ENCODE measurements at regions not wholly inside any gene's neighbourhood (a gene's known extent, or its start where the extent isn't known, plus 50 kb on each side); places are given as distances from the start of the nearest gene placed in this dataset.
"Not testable (repeated sequence)": the region's sequence is repeated elsewhere in the genome, so short reads cannot be mapped to it uniquely, and the experiment has no call there.

- H3K27ac ChIP-seq (ENCODE audit: low read length); H3K9me2 ChIP-seq (replicated peaks; ENCODE audit: insufficient read depth, low read length); H3K79me2 ChIP-seq (ENCODE audit: low read length); H4K20me1 ChIP-seq (ENCODE audit: insufficient read depth, low read depth, low read length); H3K27me3 ChIP-seq (ENCODE audit: low read length); H3K9me3 ChIP-seq (ENCODE audit: low read length); H3K9ac ChIP-seq (ENCODE audit: low read length); H3K4me2 ChIP-seq (ENCODE audit: low read depth, low read length, poor library complexity, severe bottlenecking); H2AFZ ChIP-seq (ENCODE audit: low read length); H3K36me3 ChIP-seq (ENCODE audit: insufficient read depth, low read length); H3K4me3 ChIP-seq (ENCODE audit: low read length); H3K4me1 ChIP-seq (ENCODE audit: low read length); DNase-seq: not testable (repeated sequence)
Measured at GRCh38 chr3:48101301-48101650, 85.1 kb upstream of the MAP4 start.

- no peaks in the 10 kb centered on the region for H4K20me1 ChIP-seq (ENCODE audit: insufficient read depth, low read depth, low read length)
- H3K4me2 ChIP-seq (ENCODE audit: low read depth, low read length, poor library complexity, severe bottlenecking) = no peak overlapping the region
- no peak overlapping the region for H3K27ac ChIP-seq (ENCODE audit: low read length)
- H3K9me3 ChIP-seq (ENCODE audit: low read length) = no peaks in the 10 kb centered on the region
- no peak overlapping the region for H3K4me3 ChIP-seq (ENCODE audit: low read length)
- H3K9ac ChIP-seq (ENCODE audit: low read length) = no peak overlapping the region
- H2AFZ ChIP-seq (ENCODE audit: low read length) = no peak overlapping the region
- H3K27me3 ChIP-seq (ENCODE audit: low read length) = no peaks in the 10 kb centered on the region
- H3K9me2 ChIP-seq (replicated peaks; ENCODE audit: insufficient read depth, low read length) = no peaks in the 10 kb centered on the region
- peaks cover 11% of the 10 kb centered on the region for H3K4me1 ChIP-seq (ENCODE audit: low read length)
- H3K79me2 ChIP-seq (ENCODE audit: low read length) = peaks cover 14% of the 10 kb centered on the region
- no peaks in the 10 kb centered on the region for H3K36me3 ChIP-seq (ENCODE audit: insufficient read depth, low read length)
- DNase-seq = no peak
Measured at GRCh38 chr3:48092270-48092669, 76.1 kb upstream of the MAP4 start.

DNA sequence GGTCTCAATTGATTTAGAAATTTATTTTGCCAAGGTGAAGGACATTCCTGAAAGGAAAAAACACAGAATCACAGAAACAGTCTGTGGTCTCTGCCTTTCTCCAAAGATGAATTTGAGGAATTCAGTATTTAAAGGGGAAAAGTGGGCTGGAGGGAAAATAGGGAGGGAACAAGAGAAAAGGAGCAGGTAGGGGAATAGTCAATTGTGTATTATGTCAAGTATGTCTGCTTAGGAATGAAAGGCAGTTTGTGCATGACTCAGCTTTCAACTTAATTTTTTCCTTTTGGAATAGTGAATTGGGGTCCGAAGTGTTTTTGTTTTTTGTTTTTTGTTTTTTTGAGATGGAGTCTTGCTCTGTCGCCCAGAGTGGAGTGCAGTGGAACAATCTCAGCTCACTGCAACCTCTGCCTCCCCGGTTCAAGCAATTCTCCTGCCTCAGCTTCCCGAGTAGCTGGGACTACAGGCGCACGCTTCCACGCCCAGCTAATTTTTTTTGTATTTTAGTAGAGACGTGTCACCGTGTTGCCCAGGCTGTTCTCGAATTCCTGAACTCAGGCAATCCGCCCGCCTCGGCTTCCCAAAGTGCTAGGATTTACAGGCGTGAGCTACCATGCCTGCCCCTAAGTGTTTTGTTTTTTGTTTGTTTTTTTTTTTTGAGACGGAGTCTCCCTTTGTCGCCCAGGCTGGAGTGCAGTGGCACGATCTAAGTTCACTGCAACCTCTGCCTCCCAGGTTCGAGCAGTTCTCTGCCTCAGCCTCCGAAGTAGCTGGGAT lies 74.1 kb upstream of the MAP4 start:
- Histone ChIP-seq H3K79me2 (ENCODE audit: low read length) (peaks cover 33% of the 10 kb centered on the region), H3K4me3 (ENCODE audit: low read length) (peak overlapping the region; percentile 88; the same call in 1 of the 2 replicates), H4K20me1 (ENCODE audit: insufficient read depth, low read depth, low read length) (no peaks in the 10 kb centered on the region), H3K4me2 (ENCODE audit: low read depth, low read length, poor library complexity, severe bottlenecking) (peak overlapping the region; percentile 74), H2AFZ (ENCODE audit: low read length) (no peak overlapping the region), H3K4me1 (ENCODE audit: low read length) (peaks cover 19% of the 10 kb centered on the region), H3K9me2 (replicated peaks; ENCODE audit: insufficient read depth, low read length) (no peaks in the 10 kb centered on the region), H3K9ac (ENCODE audit: low read length) (peak overlapping the region; percentile 95), H3K27me3 (ENCODE audit: low read length) (no peaks in the 10 kb centered on the region), H3K9me3 (ENCODE audit: low read length) (no peaks in the 10 kb centered on the region), H3K27ac (ENCODE audit: low read length) (no peak overlapping the region), H3K36me3 (ENCODE audit: insufficient read depth, low read length) (no peaks in the 10 kb centered on the region)
- peak; percentile 16 for DNase-seq

GRCh38 chr3:48088749-48089466 lies 72.7 kb upstream of the MAP4 start:
- Histone ChIP-seq H3K79me2 (ENCODE audit: low read length) (peaks cover 48% of the 10 kb centered on the region), H4K20me1 (ENCODE audit: insufficient read depth, low read depth, low read length) (no peaks in the 10 kb centered on the region), H3K27ac (ENCODE audit: low read length) (peak overlapping the region; percentile 84), H3K4me2 (ENCODE audit: low read depth, low read length, poor library complexity, severe bottlenecking) (peak overlapping the region; percentile 87), H3K36me3 (ENCODE audit: insufficient read depth, low read length) (0 out of 2 replicates have a peak, but pooled peaks cover 5% of the 10 kb centered on the region), H3K9me3 (ENCODE audit: low read length) (no peaks in the 10 kb centered on the region), H3K27me3 (ENCODE audit: low read length) (no peaks in the 10 kb centered on the region), H2AFZ (ENCODE audit: low read length) (peak overlapping the region; percentile 55; the same call in 1 of the 2 replicates), H3K9ac (ENCODE audit: low read length) (peak overlapping the region; percentile 95), H3K9me2 (replicated peaks; ENCODE audit: insufficient read depth, low read length) (no peaks in the 10 kb centered on the region), H3K4me1 (ENCODE audit: low read length) (peaks cover 19% of the 10 kb centered on the region), H3K4me3 (ENCODE audit: low read length) (peak overlapping the region; percentile 88)
- peak; percentile 98 for DNase-seq

GRCh38 chr3:48088056-48088748 lies 72.0 kb upstream of the MAP4 start:
- Histone ChIP-seq H3K79me2 (ENCODE audit: low read length) (peaks cover 51% of the 10 kb centered on the region), H3K36me3 (ENCODE audit: insufficient read depth, low read length) (0 out of 2 replicates have a peak, but pooled peaks cover 5% of the 10 kb centered on the region), H3K27ac (ENCODE audit: low read length) (peak overlapping the region; percentile 72), H3K9me3 (ENCODE audit: low read length) (no peaks in the 10 kb centered on the region), H3K4me1 (ENCODE audit: low read length) (peaks cover 19% of the 10 kb centered on the region), H3K27me3 (ENCODE audit: low read length) (no peaks in the 10 kb centered on the region), H3K4me3 (ENCODE audit: low read length) (peak overlapping the region; percentile 88), H3K9me2 (replicated peaks; ENCODE audit: insufficient read depth, low read length) (no peaks in the 10 kb centered on the region), H3K4me2 (ENCODE audit: low read depth, low read length, poor library complexity, severe bottlenecking) (peak overlapping the region; percentile 87), H4K20me1 (ENCODE audit: insufficient read depth, low read depth, low read length) (no peaks in the 10 kb centered on the region), H2AFZ (ENCODE audit: low read length) (peak overlapping the region; percentile 39; the same call in 1 of the 2 replicates), H3K9ac (ENCODE audit: low read length) (peak overlapping the region; percentile 95)
- DNase-seq = peak; percentile 66

GRCh38 chr3:48086705-48087104 lies 70.5 kb upstream of the MAP4 start:
- H3K9ac ChIP-seq (ENCODE audit: low read length) = peak overlapping the region; percentile 95

GRCh38 chr3:48084929-48085328 lies 68.7 kb upstream of the MAP4 start:
- Histone ChIP-seq H3K4me2 (ENCODE audit: low read depth, low read length, poor library complexity, severe bottlenecking) (no peak overlapping the region), H3K4me3 (ENCODE audit: low read length) (no peak overlapping the region), H3K79me2 (ENCODE audit: low read length) (peaks cover 79% of the 10 kb centered on the region), H3K9ac (ENCODE audit: low read length) (no peak overlapping the region), H3K4me1 (ENCODE audit: low read length) (peaks cover 17% of the 10 kb centered on the region), H3K36me3 (ENCODE audit: insufficient read depth, low read length) (peaks cover 13% of the 10 kb centered on the region; the same call in 1 of the 2 replicates), H3K27me3 (ENCODE audit: low read length) (no peaks in the 10 kb centered on the region), H4K20me1 (ENCODE audit: insufficient read depth, low read depth, low read length) (no peaks in the 10 kb centered on the region), H3K27ac (ENCODE audit: low read length) (no peak overlapping the region), H3K9me3 (ENCODE audit: low read length) (no peaks in the 10 kb centered on the region), H3K9me2 (replicated peaks; ENCODE audit: insufficient read depth, low read length) (no peaks in the 10 kb centered on the region), H2AFZ (ENCODE audit: low read length) (no peak overlapping the region)
- DNase-seq = no peak

More at GRCh38 chr3:48086705-48087104, 70.5 kb upstream of the MAP4 start:
- Histone ChIP-seq H3K79me2 (ENCODE audit: low read length) (peaks cover 66% of the 10 kb centered on the region), H3K4me1 (ENCODE audit: low read length) (peaks cover 19% of the 10 kb centered on the region), H3K4me3 (ENCODE audit: low read length) (peak overlapping the region; percentile 88), H3K9me3 (ENCODE audit: low read length) (no peaks in the 10 kb centered on the region), H4K20me1 (ENCODE audit: insufficient read depth, low read depth, low read length) (no peaks in the 10 kb centered on the region), H3K27ac (ENCODE audit: low read length) (peak overlapping the region; percentile 72), H3K27me3 (ENCODE audit: low read length) (no peaks in the 10 kb centered on the region), H3K36me3 (ENCODE audit: insufficient read depth, low read length) (peaks cover 11% of the 10 kb centered on the region; the same call in 1 of the 2 replicates), H2AFZ (ENCODE audit: low read length) (no peak overlapping the region), H3K9me2 (replicated peaks; ENCODE audit: insufficient read depth, low read length) (no peaks in the 10 kb centered on the region), H3K4me2 (ENCODE audit: low read depth, low read length, poor library complexity, severe bottlenecking) (peak overlapping the region; percentile 87)
- DNase-seq = peak; percentile 32

- no peak for DNase-seq
- Histone ChIP-seq H3K4me2 (ENCODE audit: low read depth, low read length, poor library complexity, severe bottlenecking) (no peak overlapping the region), H3K79me2 (ENCODE audit: low read length) (peaks cover 87% of the 10 kb centered on the region), H3K36me3 (ENCODE audit: insufficient read depth, low read length) (peaks cover 13% of the 10 kb centered on the region; the same call in 1 of the 2 replicates), H3K4me3 (ENCODE audit: low read length) (no peak overlapping the region), H3K9ac (ENCODE audit: low read length) (no peak overlapping the region), H4K20me1 (ENCODE audit: insufficient read depth, low read depth, low read length) (no peaks in the 10 kb centered on the region), H3K9me3 (ENCODE audit: low read length) (no peaks in the 10 kb centered on the region), H3K27ac (ENCODE audit: low read length) (no peak overlapping the region), H3K27me3 (ENCODE audit: low read length) (no peaks in the 10 kb centered on the region), H3K9me2 (replicated peaks; ENCODE audit: insufficient read depth, low read length) (no peaks in the 10 kb centered on the region), H3K4me1 (ENCODE audit: low read length) (peaks cover 9% of the 10 kb centered on the region), H2AFZ (ENCODE audit: low read length) (no peak overlapping the region)
Measured at GRCh38 chr3:48084170-48084569, 68.0 kb upstream of the MAP4 start.
